D721Med (cell line): ENCODE measurements at regions not wholly inside any gene's neighbourhood (a gene's known extent, or its start where the extent isn't known, plus 50 kb on each side); places are given as distances from the start of the nearest gene placed in this dataset.

Source experiments
- DNase-seq: peaks from one replicate; pipeline ENCODE4 v3.0.0; 2011; ENCODE audit warnings: low spot score; ENCODE audit not compliant: insufficient read length
- FAIRE-seq: peaks from 2 replicates; lab custom pipeline; 2011; peaks lifted over from hg19 to GRCh38; lab: Jason Lieb, UNC
- CTCF ChIP-seq: IDR thresholded peaks from 2 replicates; pipeline ENCODE4 v1.5.1; 2012; ENCODE audit warnings: mild to moderate bottlenecking, control low read depth; ENCODE audit not compliant: insufficient read depth; ENCODE audit errors: missing control alignments

- FAIRE-seq = no peak
- DNase-seq = no peak
- no peak for TF ChIP-seq CTCF
Observed at GRCh38 chr7:106181658-106182265, 69.7 kb upstream of the SYPL1 start.

GRCh38 chr7:106180721-106181120, 68.6 kb upstream of the SYPL1 start:
- TF ChIP-seq CTCF = no peak
- no peak for DNase-seq
- no peak for FAIRE-seq

GRCh38 chr7:106179256-106179655, 67.1 kb upstream of the SYPL1 start:
- no peak for TF ChIP-seq CTCF
- FAIRE-seq (no peak), DNase-seq (no peak)

- FAIRE-seq (no peak), DNase-seq (no peak)
- TF ChIP-seq CTCF = peak; percentile 35
Observed at GRCh38 chr7:106178593-106179134, 66.6 kb upstream of the SYPL1 start.

- DNase-seq = no peak
- no peak for FAIRE-seq
- no peak for TF ChIP-seq CTCF
Observed at GRCh38 chr7:106177738-106178592, 65.9 kb upstream of the SYPL1 start.

- FAIRE-seq (no peak), DNase-seq (no peak)
- TF ChIP-seq CTCF = no peak
Observed at GRCh38 chr7:106177300-106177690, 65.2 kb upstream of the SYPL1 start.
